IPS-18a (cell line): ENCODE measurements at regions not wholly inside any gene's neighbourhood (a gene's known extent, or its start where the extent isn't known, plus 50 kb on each side); places are given as distances from the start of the nearest gene placed in this dataset.
"Not testable (repeated sequence)": the region's sequence is repeated elsewhere in the genome, so short reads cannot be mapped to it uniquely, and the experiment has no call there.

Experiments used
- H3K27ac ChIP-seq: one replicate; pipeline ENCODE4 v1.5.1; 2013; ENCODE audit warnings: low read length
- H3K27me3 ChIP-seq: one replicate; pipeline ENCODE4 v1.6.1; 2013; ENCODE audit warnings: mild to moderate bottlenecking, low read length; ENCODE audit not compliant: control insufficient read depth, insufficient read depth
- H3K36me3 ChIP-seq: one replicate; pipeline ENCODE4 v1.6.1; 2013; ENCODE audit warnings: low read depth, low read length; ENCODE audit not compliant: control insufficient read depth
- H3K4me1 ChIP-seq: one replicate; pipeline ENCODE4 v1.6.1; 2013; ENCODE audit warnings: low read depth, low read length; ENCODE audit not compliant: control insufficient read depth
- H3K4me3 ChIP-seq: one replicate; pipeline ENCODE4 v1.5.1; 2013; ENCODE audit warnings: low read length
- H3K9ac ChIP-seq: one replicate; pipeline ENCODE4 v1.6.1; 2013; ENCODE audit warnings: mild to moderate bottlenecking, low read length, moderate library complexity
- H3K9me3 ChIP-seq: one replicate; pipeline ENCODE4 v1.6.1; 2013; ENCODE audit warnings: low read depth, low read length; ENCODE audit not compliant: control insufficient read depth

GRCh38 chr1:38516560-38516959 is 343.0 kb downstream of the RRAGC start:
- no peak overlapping the region for H3K4me3 ChIP-seq
- H3K4me1 ChIP-seq = peaks cover 2% of the 10 kb centered on the region
- no peaks in the 10 kb centered on the region for H3K27me3 ChIP-seq
- no peaks in the 10 kb centered on the region for H3K9me3 ChIP-seq
- no peaks in the 10 kb centered on the region for H3K36me3 ChIP-seq
- no peak overlapping the region for H3K27ac ChIP-seq
- no peak overlapping the region for H3K9ac ChIP-seq

GRCh38 chr1:38512789-38513188 is 346.8 kb downstream of the RRAGC start:
- no peak overlapping the region for H3K27ac ChIP-seq
- H3K36me3 ChIP-seq = no peaks in the 10 kb centered on the region
- no peak overlapping the region for H3K4me3 ChIP-seq
- H3K4me1 ChIP-seq = peaks cover 13% of the 10 kb centered on the region
- H3K27me3 ChIP-seq = no peaks in the 10 kb centered on the region
- no peak overlapping the region for H3K9ac ChIP-seq
- no peaks in the 10 kb centered on the region for H3K9me3 ChIP-seq

- no peaks in the 10 kb centered on the region for H3K9me3 ChIP-seq
- no peaks in the 10 kb centered on the region for H3K36me3 ChIP-seq
- no peak overlapping the region for H3K9ac ChIP-seq
- H3K4me1 ChIP-seq = peaks cover 14% of the 10 kb centered on the region
- H3K27me3 ChIP-seq = no peaks in the 10 kb centered on the region
- no peak overlapping the region for H3K4me3 ChIP-seq
- H3K27ac ChIP-seq = no peak overlapping the region
Observed at GRCh38 chr1:38512024-38512767, 347.4 kb downstream of the RRAGC start.

GRCh38 chr1:38508232-38508631 is 351.3 kb downstream of the RRAGC start:
- Histone ChIP-seq H3K9me3 (no peaks in the 10 kb centered on the region), H3K36me3 (no peaks in the 10 kb centered on the region), H3K27ac (no peak overlapping the region), H3K4me3 (no peak overlapping the region), H3K4me1 (peaks cover 14% of the 10 kb centered on the region), H3K9ac (no peak overlapping the region), H3K27me3 (no peaks in the 10 kb centered on the region)

GRCh38 chr1:38507563-38507962 is 352.0 kb downstream of the RRAGC start:
- Histone ChIP-seq H3K4me3 (no peak overlapping the region), H3K36me3 (no peaks in the 10 kb centered on the region), H3K27me3 (no peaks in the 10 kb centered on the region), H3K4me1 (peaks cover 14% of the 10 kb centered on the region), H3K9ac (no peak overlapping the region), H3K9me3 (no peaks in the 10 kb centered on the region), H3K27ac (no peak overlapping the region)

- Histone ChIP-seq H3K4me1 (peaks cover 10% of the 10 kb centered on the region), H3K27ac (no peak overlapping the region), H3K27me3 (no peaks in the 10 kb centered on the region), H3K9me3 (no peaks in the 10 kb centered on the region), H3K36me3 (no peaks in the 10 kb centered on the region), H3K4me3 (no peak overlapping the region), H3K9ac (no peak overlapping the region)
Observed at GRCh38 chr1:38505944-38506343, 353.6 kb downstream of the RRAGC start.

GRCh38 chr1:38502758-38503157 is 356.8 kb downstream of the RRAGC start:
- H3K9me3 ChIP-seq = no peaks in the 10 kb centered on the region
- no peak overlapping the region for H3K27ac ChIP-seq
- H3K4me3 ChIP-seq = no peak overlapping the region
- H3K4me1 ChIP-seq = peaks cover 21% of the 10 kb centered on the region
- H3K27me3 ChIP-seq = no peaks in the 10 kb centered on the region
- H3K36me3 ChIP-seq = no peaks in the 10 kb centered on the region
- no peak overlapping the region for H3K9ac ChIP-seq

- Histone ChIP-seq H3K27me3 (no peaks in the 10 kb centered on the region), H3K36me3 (no peaks in the 10 kb centered on the region), H3K4me3 (no peak overlapping the region), H3K27ac (no peak overlapping the region), H3K9me3 (no peaks in the 10 kb centered on the region), H3K4me1 (peaks cover 24% of the 10 kb centered on the region), H3K9ac (no peak overlapping the region)
Observed at GRCh38 chr1:38500891-38501290, 358.7 kb downstream of the RRAGC start.

GRCh38 chr1:38500352-38500751 is 359.2 kb downstream of the RRAGC start:
- Histone ChIP-seq H3K27me3 (no peaks in the 10 kb centered on the region), H3K36me3 (no peaks in the 10 kb centered on the region), H3K9ac (no peak overlapping the region), H3K27ac (no peak overlapping the region), H3K4me3 (no peak overlapping the region), H3K4me1 (peaks cover 24% of the 10 kb centered on the region), H3K9me3 (no peaks in the 10 kb centered on the region)

GRCh38 chr1:38498686-38499085 is 360.9 kb downstream of the RRAGC start:
- Histone ChIP-seq H3K27ac (no peak overlapping the region), H3K36me3 (no peaks in the 10 kb centered on the region), H3K9me3 (no peaks in the 10 kb centered on the region), H3K4me1 (peaks cover 24% of the 10 kb centered on the region), H3K9ac (no peak overlapping the region), H3K27me3 (no peaks in the 10 kb centered on the region), H3K4me3 (no peak overlapping the region)

- peaks cover 24% of the 10 kb centered on the region for H3K4me1 ChIP-seq
- H3K36me3 ChIP-seq = no peaks in the 10 kb centered on the region
- no peak overlapping the region for H3K27ac ChIP-seq
- H3K4me3 ChIP-seq = no peak overlapping the region
- no peak overlapping the region for H3K9ac ChIP-seq
- no peaks in the 10 kb centered on the region for H3K27me3 ChIP-seq
- H3K9me3 ChIP-seq = no peaks in the 10 kb centered on the region
Observed at GRCh38 chr1:38497921-38498656, 361.5 kb downstream of the RRAGC start.

- not testable (repeated sequence) for H3K27me3 ChIP-seq
Observed at GRCh38 chr1:38493306-38493705, 366.3 kb downstream of the RRAGC start.

More at GRCh38 chr1:38493306-38493705, 366.3 kb downstream of the RRAGC start:
- H3K36me3 ChIP-seq, H3K9me3 ChIP-seq, H3K4me3 ChIP-seq, H3K9ac ChIP-seq, H3K27ac ChIP-seq: not testable (repeated sequence)
- peaks cover 23% of the 10 kb centered on the region for H3K4me1 ChIP-seq
